PC-3 (cell line): ENCODE measurements at regions not wholly inside any gene's neighbourhood (a gene's known extent, or its start where the extent isn't known, plus 50 kb on each side); places are given as distances from the start of the nearest gene placed in this dataset.

Source experiments
- ATAC-seq: fragments of 200-7000 bp; cut with Tn5 transposase; 2 replicates; pipeline ENCODE4 v1.9.1; 2020; ENCODE audit warnings: mild to moderate bottlenecking, moderate library complexity
- BruUV-seq: library from RNA; stranded (reverse); fragments of 400-500 nt; replicated peaks from 2 replicates; lab custom pipeline; 2021; lab: Mats Ljungman, UMichigan
- CTCF ChIA-PET: fragments of 300-600 bp; sonication (Branson Sonifier 250); formaldehyde crosslinking; loops from one replicate; lab custom pipeline; 2022; ENCODE audit warnings: antibody characterized with exemption; lab: Charles Lee
- POLR2A ChIA-PET: fragments of 300-600 bp; sonication (Branson Sonifier 250); formaldehyde crosslinking; loops from one replicate; lab custom pipeline; 2022; ENCODE audit warnings: antibody characterized with exemption; ENCODE audit not compliant: unreplicated experiment; lab: Charles Lee
- DNase-seq: peaks from one replicate; pipeline ENCODE4 v3.0.0-alpha.2; 2015
- H2AFZ ChIP-seq: fragments of 300-600 bp; sonication (generic); 2 replicates; pipeline ENCODE4 v1.6.0; 2016; ENCODE audit warnings: antibody characterized with exemption, low read length
- H3F3A ChIP-seq: fragments of 300-600 bp; sonication (generic); one replicate; pipeline ENCODE4 v1.6.0; 2017; ENCODE audit warnings: antibody characterized with exemption, low read length, control low read depth, mild to moderate bottlenecking; ENCODE audit not compliant: unreplicated experiment
- H3K27ac ChIP-seq: fragments of 300-600 bp; sonication (generic); 2 replicates; pipeline ENCODE4 v1.5.1; 2016; ENCODE audit warnings: mild to moderate bottlenecking, low read length
- H3K27me3 ChIP-seq: fragments of 300-600 bp; sonication (generic); 2 replicates; pipeline ENCODE4 v1.6.1; 2016; ENCODE audit warnings: low read length, mixed read lengths
- H3K36me3 ChIP-seq: fragments of 300-600 bp; sonication (generic); 2 replicates; pipeline ENCODE4 v1.6.1; 2016; ENCODE audit warnings: low read depth, mixed run types, low read length, mixed read lengths
- H3K4me1 ChIP-seq: fragments of 300-600 bp; sonication (generic); 2 replicates; pipeline ENCODE4 v1.5.1; 2016; ENCODE audit warnings: low read length; ENCODE audit not compliant: insufficient read depth
- H3K4me2 ChIP-seq: fragments of 300-600 bp; sonication (generic); 2 replicates; pipeline ENCODE4 v1.6.0; 2016; ENCODE audit warnings: low read length
- H3K4me3 ChIP-seq: fragments of 300-600 bp; sonication (generic); 2 replicates; pipeline ENCODE4 v1.5.1; 2016; ENCODE audit warnings: mild to moderate bottlenecking, low read length, mixed read lengths
- H3K79me2 ChIP-seq: fragments of 300-600 bp; sonication (generic); 2 replicates; pipeline ENCODE4 v1.6.1; 2017; ENCODE audit warnings: low read length, mixed read lengths
- H3K9ac ChIP-seq: fragments of 300-600 bp; sonication (generic); 2 replicates; pipeline ENCODE4 v1.6.0; 2016; ENCODE audit warnings: mild to moderate bottlenecking, low read length
- H3K9me2 ChIP-seq: fragments of 300-600 bp; sonication (generic); replicated peaks from 2 replicates; pipeline ENCODE4 v1.6.1; 2016; ENCODE audit warnings: mixed run types, low read length, mixed read lengths
- H3K9me3 ChIP-seq: fragments of 300-600 bp; sonication (generic); 2 replicates; pipeline ENCODE4 v1.6.1; 2016; ENCODE audit warnings: low read length, mixed read lengths
- H4K20me1 ChIP-seq: fragments of 300-600 bp; sonication (generic); 2 replicates; pipeline ENCODE4 v1.6.1; 2016; ENCODE audit warnings: low read length, mixed read lengths
- EZH2 ChIP-seq: fragments of 300-600 bp; sonication (generic); IDR thresholded peaks from one replicate; pipeline ENCODE4 v1.6.1; 2017; ENCODE audit warnings: antibody characterized with exemption, mild to moderate bottlenecking, low read length; ENCODE audit not compliant: unreplicated experiment
- EZH2phosphoT487 ChIP-seq: fragments of 300-600 bp; sonication (generic); IDR thresholded peaks from 2 replicates; pipeline ENCODE4 v1.6.1; 2018; ENCODE audit warnings: mild to moderate bottlenecking, antibody characterized with exemption, low read length, borderline replicate concordance
- intact Hi-C: fragments of 100-400 bp; cut with micrococcal nuclease; formaldehyde crosslinking; loops from 2 replicates; pipeline ENCODE4 v1.9.0; 2023
- TF ChIP-seq, protein P1 (sequence below): fragments of 300-600 bp; sonication (generic); conservative IDR thresholded peaks from 2 replicates; pipeline ENCODE4 v1.5.1; 2017; ENCODE audit warnings: antibody characterized with exemption, low read depth, mild to moderate bottlenecking, low read length

DNA sequence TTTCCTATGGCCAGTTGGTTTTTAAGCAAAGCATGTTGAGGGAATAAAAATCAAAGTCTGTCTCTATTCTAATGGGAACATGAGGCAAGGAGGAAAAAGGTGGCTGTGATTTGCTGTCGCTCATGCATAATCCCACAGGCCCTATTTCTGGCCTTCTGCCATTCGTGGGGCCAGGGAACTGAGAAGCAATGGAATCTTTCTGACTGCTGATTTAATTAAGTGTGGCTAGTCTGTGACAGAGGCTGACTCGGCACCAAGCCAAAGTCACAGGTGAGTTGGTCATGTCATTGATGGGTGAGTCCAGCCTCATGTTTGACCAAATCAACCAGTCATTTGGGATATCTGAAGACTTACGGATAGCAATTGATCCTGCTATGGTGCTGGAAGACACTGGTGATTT is 429.3 kb upstream of the CADM1 start:
- H3K9me2 ChIP-seq, result no peaks in the 10 kb centered on the region
- H3F3A ChIP-seq, result no peaks in the 10 kb centered on the region
- CTCF ChIA-PET, result no interaction called here
- intact Hi-C loops, result no loop called here
- H3K27ac ChIP-seq, result no peak overlapping the region
- no peaks in the 10 kb centered on the region for H4K20me1 ChIP-seq
- no peak overlapping the region for H3K4me3 ChIP-seq
- no peaks in the 10 kb centered on the region for H3K27me3 ChIP-seq
- no peak overlapping the region for H3K4me2 ChIP-seq
- H3K9me3 ChIP-seq, result peaks cover 20% of the 10 kb centered on the region; the same call in 1 of the 2 replicates
- no peaks in the 10 kb centered on the region for H3K36me3 ChIP-seq
- ATAC-seq (no peak), DNase-seq (no peak)
- TF ChIP-seq EZH2 (no peak), EZH2phosphoT487 (no peak)
- TF ChIP-seq, protein P1, sequence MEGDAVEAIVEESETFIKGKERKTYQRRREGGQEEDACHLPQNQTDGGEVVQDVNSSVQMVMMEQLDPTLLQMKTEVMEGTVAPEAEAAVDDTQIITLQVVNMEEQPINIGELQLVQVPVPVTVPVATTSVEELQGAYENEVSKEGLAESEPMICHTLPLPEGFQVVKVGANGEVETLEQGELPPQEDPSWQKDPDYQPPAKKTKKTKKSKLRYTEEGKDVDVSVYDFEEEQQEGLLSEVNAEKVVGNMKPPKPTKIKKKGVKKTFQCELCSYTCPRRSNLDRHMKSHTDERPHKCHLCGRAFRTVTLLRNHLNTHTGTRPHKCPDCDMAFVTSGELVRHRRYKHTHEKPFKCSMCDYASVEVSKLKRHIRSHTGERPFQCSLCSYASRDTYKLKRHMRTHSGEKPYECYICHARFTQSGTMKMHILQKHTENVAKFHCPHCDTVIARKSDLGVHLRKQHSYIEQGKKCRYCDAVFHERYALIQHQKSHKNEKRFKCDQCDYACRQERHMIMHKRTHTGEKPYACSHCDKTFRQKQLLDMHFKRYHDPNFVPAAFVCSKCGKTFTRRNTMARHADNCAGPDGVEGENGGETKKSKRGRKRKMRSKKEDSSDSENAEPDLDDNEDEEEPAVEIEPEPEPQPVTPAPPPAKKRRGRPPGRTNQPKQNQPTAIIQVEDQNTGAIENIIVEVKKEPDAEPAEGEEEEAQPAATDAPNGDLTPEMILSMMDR, result no peak
- no peak overlapping the region for H3K9ac ChIP-seq
- POLR2A ChIA-PET, result no interaction called here
- H3K4me1 ChIP-seq, result no peaks in the 10 kb centered on the region
- BruUV-seq, result no TSS peak
- no peaks in the 10 kb centered on the region for H3K79me2 ChIP-seq
- no peak overlapping the region for H2AFZ ChIP-seq

DNA sequence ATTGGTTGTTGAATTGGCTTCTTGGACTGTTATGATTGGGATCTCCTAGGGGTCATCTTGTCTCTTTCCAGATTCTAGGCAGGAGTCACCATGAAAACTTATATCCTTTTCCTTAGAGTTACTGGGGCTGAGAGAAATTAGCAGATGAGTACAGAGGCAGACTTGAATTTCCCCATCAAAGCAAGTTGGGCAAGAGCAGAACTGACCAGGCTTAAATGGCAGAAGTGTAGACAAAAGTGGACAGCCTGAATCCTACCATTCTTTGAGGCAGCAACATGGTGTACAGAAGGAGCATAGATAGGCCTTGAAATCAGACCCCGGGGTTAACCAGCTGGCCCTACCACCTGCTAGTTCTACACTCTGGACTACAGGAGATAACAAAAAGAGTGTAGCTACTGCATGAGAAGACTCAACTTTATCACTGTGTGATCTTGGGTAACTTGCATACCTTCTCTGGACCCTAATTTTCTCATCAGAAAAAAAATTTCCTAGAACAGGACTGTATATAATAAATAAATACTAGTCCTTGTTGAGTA is 427.4 kb upstream of the CADM1 start:
- no peaks in the 10 kb centered on the region for H3K27me3 ChIP-seq
- no peaks in the 10 kb centered on the region for H3K4me1 ChIP-seq
- TF ChIP-seq EZH2phosphoT487 (no peak), EZH2 (no peak)
- TF ChIP-seq, protein P1, result no peak
- DNase-seq, result no peak
- H3K9me3 ChIP-seq, result peaks cover 12% of the 10 kb centered on the region; the same call in 1 of the 2 replicates
- BruUV-seq, result no TSS peak
- no peak overlapping the region for H3K4me2 ChIP-seq
- ATAC-seq, result no peak
- no peaks in the 10 kb centered on the region for H4K20me1 ChIP-seq
- POLR2A ChIA-PET, result no interaction called here
- no peaks in the 10 kb centered on the region for H3F3A ChIP-seq
- no peak overlapping the region for H3K9ac ChIP-seq
- H2AFZ ChIP-seq, result no peak overlapping the region
- H3K4me3 ChIP-seq, result no peak overlapping the region
- no peaks in the 10 kb centered on the region for H3K36me3 ChIP-seq
- no peaks in the 10 kb centered on the region for H3K9me2 ChIP-seq
- intact Hi-C loops, result no loop called here
- no peak overlapping the region for H3K27ac ChIP-seq
- CTCF ChIA-PET, result no interaction called here
- H3K79me2 ChIP-seq, result no peaks in the 10 kb centered on the region

DNA sequence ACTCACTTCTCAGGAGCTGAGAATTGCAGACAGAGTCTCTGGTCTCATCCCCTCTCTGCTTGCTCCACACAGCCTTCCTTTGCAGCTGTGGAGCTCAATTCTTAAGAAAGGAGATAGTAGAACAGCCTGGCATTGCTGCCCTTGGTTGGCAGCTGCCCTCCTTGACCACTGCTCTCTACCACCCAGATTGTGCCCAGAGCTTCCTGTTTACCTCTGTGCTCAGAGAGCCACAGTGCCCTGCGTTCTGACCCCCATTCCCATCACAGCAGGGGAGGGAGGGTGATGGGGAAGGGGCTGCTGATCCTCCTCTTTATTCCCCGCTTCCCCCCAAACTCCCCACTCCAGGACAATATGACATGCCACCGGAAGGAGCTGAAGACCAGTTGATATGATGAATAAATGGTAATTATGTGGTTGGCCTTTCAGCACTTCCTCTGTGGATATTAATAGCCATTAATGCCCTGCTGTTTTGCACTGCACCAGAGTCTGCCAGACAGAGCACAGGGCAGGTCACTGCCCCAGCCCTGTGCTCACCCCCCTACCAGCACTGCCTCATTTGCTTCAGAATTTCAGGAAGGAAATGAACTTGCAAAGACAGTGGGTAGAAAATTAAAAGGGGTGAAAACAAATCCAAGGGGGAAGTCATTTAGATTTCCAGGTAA is 426.8 kb upstream of the CADM1 start:
- DNase-seq (no peak), ATAC-seq (no peak)
- TF ChIP-seq EZH2, result no peak
- TF ChIP-seq, protein P1, result no peak
- no peak for TF ChIP-seq EZH2phosphoT487
- Histone ChIP-seq H3K36me3 (no peaks in the 10 kb centered on the region), H2AFZ (no peak overlapping the region), H3K27me3 (no peaks in the 10 kb centered on the region), H3K4me1 (no peaks in the 10 kb centered on the region), H3K4me3 (no peak overlapping the region), H3F3A (no peaks in the 10 kb centered on the region), H3K4me2 (no peak overlapping the region), H3K9ac (no peak overlapping the region), H3K9me2 (no peaks in the 10 kb centered on the region), H3K9me3 (peaks cover 16% of the 10 kb centered on the region; the same call in 1 of the 2 replicates), H3K79me2 (no peaks in the 10 kb centered on the region), H4K20me1 (no peaks in the 10 kb centered on the region), H3K27ac (no peak overlapping the region)
- ChIA-PET CTCF (interaction anchor here (0.6 kb wide), 1 partner anchor 211 kb away, joined by 3 read pairs; no protein-coding TSS in a partner anchor), POLR2A (no interaction called here)
- intact Hi-C loops, result no loop called here
- no TSS peak for BruUV-seq
